NCI-H2029 (cell line): ENCODE measurements at regions not wholly inside any gene's neighbourhood (a gene's known extent, or its start where the extent isn't known, plus 50 kb on each side); places are given as distances from the start of the nearest gene placed in this dataset.
"Not testable (repeated sequence)": the region's sequence is repeated elsewhere in the genome, so short reads cannot be mapped to it uniquely, and the experiment has no call there.

ENCODE experiments used
- DNase-seq: peaks from one replicate; lab custom pipeline; 2025; lab: John Stamatoyannopoulos, UW

DNA sequence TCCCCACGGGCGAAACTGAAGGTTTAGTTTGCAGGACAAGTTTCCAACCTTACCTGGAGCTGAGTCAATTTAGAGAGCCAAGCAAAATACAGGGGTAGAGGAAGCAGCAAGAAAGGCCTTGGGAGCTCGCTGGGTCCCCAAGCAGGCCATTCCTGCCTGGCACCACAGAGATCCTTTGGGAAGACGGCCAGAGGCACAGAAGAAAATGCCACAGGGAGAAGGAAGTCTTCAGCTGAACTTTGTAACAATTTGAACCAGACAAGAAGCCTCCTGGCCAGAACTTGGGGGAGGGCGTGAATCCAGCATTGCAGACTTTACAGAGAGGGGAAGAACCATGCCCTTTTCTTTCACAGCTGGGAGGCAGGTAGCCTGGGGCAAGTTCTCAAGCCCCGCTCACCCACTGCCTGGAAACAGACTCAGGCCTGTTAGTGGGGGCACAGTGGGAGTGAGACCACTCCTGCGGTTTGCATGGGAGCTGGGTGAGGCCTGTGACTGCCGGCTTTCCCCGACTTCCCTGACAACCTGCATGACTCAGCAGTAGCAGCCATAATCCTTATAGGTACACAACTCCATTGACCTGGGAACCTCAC is 259.4 kb downstream of the SETD4 start:
- DNase-seq, result not testable (repeated sequence)

DNA sequence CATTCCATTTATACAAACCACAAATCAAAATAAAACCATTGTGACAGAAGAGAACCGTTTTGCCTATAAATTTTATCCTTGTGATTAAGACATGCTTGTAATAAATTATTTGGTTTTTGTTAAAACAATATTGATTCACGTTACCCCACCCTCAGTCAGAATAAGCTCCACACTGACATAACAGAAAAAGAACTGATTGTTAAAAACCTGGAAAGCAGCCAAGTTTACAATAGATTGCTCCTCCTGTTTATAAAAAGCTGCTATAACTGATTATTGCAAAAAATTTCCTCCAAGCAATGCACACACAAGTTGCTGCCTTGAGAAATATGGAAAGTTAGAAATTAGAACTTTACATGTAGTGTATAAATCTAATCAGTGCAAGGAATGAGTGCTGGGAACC is 263.5 kb downstream of the SETD4 start:
- DNase-seq, result no peak

DNA sequence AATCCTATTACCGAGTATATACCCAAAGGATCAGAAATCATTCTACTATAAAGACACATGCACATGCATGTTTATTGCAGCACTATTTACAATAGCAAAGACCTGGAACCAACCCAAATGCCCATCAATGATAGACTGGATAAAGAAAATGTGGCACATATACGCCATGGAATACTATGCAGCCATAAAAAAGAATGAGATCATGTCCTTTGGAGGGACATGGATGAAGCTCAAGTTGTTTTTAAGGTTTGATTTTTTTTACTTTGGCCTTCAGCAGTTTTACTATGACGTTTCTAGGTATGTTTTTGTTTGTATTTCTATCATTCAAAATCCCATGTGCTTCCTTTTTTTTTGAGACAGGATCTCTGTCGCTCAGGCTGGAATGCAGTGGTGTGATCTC is 265.8 kb downstream of the SETD4 start:
- DNase-seq, result not testable (repeated sequence)

DNA sequence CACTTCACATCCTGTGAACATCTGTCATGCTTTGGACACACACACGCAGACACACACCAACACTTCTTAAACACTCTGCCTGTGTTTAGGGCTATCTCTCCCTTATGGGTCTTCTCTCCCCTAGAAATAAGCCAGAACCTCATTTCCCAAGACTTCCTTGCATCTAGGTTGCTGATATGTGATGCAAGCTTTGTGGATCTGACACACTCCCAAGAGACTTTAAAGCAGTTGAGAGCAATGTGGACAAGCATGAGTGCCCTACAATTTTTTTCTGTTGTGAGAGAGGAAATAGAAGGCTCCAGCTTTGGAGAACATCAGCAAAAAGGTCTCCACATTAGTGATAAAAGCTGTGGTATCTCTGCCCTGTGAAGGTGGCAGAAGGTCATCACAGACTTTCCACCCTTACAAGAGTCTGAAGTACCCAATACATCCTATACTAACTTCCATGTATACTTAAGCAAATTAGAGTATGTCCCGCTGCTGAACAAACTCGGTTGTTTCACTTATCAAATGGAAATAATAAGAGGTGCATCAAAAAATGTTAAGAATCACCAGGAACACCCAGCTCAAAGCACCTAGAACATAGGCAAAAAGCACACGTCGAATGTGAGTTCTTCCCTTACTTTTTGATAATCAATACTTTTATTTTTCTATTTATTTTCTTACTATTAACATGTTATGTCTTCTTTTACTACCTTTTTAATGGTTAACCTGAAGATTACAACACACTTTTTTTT is 267.6 kb downstream of the SETD4 start:
- DNase-seq, result no peak

DNA sequence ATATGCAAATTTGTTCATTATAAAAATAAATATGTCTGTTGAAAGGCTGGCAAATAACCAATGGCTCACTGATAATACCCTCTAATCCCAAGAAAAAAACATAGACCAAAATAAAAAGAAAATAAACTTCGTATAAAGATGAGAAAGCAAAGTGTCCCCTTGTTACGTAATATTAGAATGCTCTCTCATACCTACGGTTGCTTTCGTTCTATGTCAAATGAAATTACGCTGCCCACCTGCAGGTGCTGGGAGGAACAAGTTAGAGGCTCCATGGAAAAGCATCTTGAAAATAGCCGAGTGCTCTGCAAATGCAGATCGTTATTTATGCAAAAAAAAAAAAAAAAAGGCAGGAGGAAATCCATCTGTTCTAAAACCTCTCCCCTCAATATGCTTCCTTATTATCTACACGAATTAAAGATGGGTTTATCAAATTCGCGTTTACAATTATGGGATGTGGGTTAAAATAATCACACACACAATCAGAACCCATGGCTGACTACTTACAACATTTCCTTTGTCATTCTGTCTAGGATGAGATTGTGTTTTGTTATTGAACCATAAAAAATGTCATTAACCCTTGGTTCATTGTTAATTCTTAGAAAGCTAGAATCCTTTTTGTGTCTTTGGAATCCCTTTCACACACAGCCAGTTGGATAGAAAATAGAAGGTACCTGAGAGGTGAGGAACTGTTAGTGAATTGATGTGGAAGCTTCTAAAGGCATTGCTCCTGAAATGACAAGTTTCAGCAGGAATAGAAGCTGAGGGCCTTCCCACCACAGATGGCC is 268.6 kb downstream of the SETD4 start:
- no peak for DNase-seq

DNA sequence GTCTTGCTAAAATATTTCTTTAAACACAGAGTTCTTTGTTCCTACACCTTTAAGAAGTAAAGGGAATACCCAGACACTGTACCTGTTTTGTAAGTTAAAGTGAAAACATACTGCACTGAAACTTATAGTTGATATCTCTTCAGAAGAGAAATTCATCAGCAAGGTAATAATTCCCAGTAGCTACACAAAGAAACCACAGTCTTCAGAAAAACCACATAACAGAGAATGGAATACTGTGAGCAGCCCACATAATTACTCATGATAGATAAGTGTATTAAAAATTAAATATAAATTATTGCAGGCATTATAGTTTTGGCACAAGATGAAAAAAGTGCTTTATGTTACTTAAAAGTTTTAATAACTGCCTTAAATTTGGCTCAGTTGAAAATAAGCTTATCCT is 276.6 kb downstream of the SETD4 start:
- DNase-seq, result no peak

DNA sequence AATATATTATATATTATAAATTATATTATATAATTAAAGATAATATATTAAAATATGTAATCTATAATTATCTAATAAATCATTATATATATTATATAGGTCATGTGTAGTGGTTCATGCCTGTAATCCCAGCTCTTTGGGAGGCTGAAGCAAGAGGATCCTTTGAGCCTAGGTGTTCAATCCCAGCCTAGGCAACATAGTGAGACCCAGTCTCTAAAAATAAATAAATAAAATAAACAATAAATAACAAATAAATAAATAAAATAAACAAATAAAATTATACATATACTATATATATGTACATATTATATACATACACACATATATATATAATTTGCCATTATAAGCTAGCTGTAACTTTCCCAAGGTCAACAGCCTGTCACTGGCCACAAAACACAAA is 277.7 kb downstream of the SETD4 start:
- no peak for DNase-seq

DNA sequence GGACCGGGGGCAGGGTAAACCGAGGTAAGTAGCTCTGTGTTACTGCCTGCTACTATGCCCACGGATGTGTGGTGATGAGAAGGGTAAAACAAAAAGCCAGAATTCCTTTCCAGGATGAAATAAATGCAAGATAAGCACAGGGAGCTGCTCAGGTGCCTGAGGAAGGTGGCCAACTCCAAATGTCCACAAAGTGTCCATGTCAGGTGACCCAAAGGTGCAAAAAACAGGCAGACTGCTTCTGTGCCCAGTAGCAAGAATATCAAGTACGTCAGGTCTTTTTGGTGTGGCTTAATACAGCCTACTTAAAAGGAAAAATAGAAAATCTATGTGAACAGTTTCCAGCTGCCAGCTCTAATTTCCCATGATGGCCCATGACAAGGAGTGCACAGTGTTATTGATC is 279.3 kb downstream of the SETD4 start:
- DNase-seq, result no peak

DNA sequence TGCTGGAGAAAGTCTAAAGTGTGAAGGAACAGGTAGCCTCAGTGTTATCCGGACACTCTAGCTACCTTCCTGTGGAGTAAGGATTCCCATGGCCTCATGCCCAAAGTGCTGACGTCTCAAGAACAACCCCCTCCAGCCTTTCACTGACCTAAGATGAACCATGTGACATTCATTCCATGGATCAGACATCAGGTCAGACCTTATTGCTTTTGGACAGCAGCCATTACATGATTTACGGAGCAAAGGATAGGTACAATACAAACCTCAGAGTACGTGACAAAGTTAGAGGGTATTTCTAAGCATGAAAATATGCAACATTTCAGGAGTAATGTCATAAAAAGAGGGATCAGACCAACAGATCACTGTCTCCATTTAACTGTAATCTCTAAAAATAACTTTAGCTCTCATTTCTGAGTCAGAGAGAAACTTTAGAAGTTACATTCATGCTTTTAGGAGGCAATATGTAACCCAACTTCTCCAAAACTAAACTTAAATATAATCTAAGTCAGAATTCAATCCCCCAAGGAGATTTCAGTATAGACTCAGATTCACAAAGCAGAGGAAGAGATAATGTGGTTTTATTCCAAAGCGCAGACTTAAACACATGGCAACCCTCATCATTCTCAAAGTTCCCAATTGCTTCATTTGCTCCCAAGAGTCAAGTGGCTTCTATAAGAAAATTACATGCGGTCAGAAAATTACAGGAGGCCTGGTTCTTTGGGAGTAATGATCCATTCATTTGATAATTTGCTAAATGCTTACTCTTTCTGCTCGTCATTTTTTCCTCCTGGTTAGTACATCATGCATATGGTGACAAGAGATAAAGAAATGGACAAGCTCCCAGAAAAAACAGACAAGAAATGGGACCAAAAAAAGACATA is 280.4 kb downstream of the SETD4 start:
- no peak for DNase-seq

DNA sequence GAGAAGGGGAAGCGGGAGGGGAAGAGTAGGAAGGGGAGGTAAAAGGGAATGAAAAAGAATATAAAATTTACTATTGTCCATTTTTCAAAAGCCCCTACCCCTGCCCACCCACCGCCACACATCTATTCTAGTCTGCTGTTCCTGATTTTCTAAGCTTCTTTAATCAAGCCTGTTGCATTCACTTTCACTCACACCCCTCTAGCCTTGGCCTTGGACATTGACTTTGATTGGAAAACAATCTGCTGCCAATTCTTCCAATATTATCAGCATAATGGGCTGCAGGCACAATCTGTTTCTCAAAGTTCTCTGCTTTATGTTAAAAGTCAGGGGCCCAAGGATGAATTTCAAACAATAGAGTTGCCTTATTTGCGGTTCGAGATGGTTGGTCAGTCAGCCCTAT is 281.2 kb downstream of the SETD4 start:
- DNase-seq, result no peak

DNA sequence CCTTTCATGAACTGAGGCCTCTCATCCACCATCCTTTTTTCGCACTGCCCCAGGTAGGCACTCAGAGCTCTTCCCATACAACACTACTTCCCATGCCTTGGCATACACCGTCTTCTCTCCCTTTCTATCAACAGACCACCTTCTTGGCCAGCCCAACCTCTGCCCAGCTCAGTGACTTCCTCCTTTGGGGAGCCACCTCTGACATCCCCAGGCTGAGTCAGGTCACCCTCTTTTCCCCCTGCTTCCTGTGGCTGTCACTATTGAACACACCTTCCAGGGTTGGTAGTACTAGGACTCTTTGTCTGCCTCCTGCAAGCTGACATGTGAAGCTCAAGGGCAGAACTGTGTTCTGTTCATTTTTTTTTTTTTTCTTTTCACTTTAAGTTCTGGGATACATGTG is 283.2 kb downstream of the SETD4 start:
- no peak for DNase-seq

DNA sequence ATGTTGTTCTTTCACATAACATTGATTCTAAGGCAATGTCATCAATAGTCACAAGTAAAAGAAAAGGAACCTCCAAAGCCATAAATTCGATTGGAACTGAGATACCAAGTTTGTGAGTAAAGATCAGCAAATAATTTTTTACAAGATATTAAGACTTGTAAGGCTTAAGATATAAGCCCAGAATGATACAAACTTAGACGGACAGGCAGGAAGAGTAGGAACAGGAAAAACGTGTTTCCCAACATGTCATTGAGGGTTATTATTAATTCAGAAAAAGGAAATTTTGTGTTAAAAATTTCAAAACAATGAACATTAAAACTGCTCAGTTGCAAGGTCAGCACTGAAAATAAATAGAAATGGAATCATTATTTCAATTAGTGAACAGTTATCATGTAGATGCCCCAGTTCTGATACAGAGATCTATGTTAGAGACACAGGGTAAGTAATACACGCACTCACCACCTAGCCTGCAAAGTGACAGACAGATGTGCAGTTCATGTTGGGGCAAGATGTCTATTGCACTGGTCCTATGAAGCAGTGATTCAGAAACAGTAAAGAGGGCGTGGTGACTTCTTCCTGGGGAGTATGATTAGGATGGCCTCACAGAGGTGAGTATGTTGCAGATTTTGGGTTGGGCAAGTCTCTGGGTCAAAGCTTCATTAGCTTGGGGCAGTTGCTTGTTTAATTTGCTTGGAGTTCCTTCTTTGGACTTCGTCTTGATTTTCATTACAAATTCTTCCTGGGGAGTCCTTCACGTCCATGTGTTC is 284.4 kb downstream of the SETD4 start:
- DNase-seq, result no peak

DNA sequence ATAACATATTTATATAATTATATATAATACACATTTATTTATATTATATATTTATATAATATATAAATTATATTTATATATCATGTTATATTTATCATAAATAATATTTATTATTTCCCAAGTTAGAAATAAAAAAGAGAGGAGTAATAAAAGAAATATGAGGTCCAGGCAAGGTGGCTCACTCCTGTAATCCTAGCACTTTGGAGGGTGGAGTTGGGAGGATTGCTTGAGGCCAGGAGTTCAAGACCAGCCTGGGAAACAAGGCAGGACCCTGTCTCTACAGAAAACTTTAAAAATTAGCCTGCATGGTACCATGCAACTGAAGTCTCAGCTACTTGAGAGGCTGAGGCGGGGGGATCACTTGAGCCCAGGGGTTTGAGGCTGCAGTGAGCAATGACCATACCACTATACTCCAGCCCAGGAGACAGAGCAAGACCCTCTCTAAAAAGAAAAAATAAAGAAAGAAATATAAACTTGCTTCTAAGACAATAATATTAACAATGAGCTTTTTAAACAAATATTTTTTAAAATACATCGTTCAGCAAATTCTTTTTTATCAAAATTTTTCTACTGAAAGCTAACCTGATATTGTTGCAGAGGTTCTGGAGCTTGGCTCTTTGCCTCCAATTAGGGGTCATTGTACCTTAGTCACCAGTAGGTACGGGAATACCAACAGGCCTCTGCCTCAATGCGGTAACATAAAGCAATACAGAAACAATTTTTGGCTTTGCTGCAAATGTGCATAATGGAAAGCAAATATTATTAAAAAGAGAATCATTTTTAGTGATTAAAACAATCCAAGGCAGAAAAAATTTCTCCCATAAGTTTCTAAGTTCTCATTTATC is 290.0 kb downstream of the SETD4 start:
- DNase-seq, result no peak

DNA sequence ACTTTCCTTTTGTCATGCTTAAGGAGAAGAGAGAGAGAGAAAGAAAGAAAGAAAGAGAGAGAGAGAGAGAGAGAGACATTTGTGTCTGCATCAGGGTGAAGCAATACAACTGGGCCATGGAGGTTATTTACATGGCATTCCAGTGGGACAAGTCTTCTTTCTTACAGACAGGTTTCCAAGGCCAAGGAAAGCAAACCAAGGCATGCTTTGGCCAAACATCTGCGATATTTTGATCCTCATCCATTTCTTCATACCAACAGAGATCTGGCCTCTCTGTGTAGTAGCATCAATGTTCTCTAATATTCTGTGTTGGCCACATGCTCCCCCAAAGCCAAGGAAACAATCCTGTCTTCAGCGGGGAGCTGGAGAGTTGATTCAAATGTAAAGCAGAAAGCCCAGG is 292.1 kb downstream of the SETD4 start:
- DNase-seq, result no peak

DNA sequence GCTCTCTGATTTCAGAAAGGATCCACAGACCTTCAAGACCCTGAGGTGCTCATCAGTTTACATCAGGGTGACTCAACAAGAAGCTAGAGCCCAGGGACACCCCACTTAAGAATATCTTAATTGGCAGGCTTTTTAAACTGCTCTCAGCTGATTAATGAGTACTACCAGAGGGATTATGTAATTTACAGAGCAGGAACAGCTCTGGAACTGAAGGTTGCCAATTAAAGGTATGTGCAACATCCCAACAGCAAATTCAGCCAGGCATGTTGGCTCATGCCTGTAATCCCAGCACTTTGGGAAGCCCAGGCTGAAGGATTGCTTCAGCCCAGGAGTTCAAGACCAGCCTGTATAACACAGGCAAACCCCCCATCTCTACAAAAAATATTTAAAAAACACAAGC is 295.7 kb downstream of the SETD4 start:
- DNase-seq, result no peak

DNA sequence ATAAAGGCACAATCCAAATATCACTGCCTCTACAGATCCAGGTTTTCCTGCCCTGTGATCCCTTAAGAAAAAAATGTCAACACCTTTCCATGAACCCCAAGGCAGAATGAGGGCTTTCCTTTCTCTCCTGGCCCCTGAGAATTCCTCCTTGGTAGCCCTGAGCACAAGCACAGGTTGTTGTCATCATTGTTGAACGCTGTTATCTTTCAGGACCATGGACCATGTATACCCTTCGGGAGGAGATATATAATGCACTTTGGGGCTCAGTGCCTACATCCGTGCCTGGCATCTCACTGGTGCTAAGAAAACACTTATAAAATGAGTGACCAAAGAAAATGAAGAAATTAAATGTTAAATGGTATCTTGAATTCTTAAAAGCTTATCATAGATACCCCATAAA is 296.2 kb downstream of the SETD4 start:
- DNase-seq, result no peak

DNA sequence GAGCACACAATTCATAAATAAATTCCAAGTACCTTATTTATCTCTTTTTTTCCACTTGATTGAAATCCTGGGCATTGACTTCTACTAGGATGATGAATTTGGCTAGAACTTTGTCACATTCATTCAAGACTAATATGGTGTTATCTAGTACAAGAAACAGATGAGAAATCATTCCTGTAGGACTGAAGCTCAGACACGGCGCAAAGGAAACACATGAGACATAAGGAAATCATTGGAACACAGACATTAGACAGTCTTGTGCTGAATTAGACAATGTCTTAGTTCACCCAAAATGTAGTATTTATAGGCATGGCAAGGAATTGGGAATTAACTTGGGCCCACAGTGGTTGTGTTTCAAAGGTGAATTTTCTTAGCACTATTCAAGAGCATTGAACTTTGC is 305.7 kb downstream of the SETD4 start:
- DNase-seq, result no peak

DNA sequence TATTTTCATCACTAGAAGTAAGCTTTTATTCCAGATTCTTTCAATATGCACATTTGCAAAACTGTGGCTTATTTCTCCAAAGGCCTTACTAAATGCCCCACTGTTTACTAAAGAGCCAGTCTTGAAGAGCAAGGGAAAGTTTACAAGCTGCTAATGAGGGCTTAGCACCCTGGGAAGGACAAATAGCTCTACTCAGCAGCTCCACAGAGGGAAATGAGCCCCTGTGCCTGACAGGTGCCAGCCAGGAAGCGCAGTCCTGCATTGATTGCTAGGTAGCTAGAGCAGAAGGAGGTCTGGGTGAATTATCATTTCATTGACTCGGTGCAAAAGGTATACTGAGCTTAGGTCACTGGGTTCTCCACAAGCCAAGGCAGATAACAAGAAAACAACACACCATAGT is 307.0 kb downstream of the SETD4 start:
- DNase-seq, result no peak

DNA sequence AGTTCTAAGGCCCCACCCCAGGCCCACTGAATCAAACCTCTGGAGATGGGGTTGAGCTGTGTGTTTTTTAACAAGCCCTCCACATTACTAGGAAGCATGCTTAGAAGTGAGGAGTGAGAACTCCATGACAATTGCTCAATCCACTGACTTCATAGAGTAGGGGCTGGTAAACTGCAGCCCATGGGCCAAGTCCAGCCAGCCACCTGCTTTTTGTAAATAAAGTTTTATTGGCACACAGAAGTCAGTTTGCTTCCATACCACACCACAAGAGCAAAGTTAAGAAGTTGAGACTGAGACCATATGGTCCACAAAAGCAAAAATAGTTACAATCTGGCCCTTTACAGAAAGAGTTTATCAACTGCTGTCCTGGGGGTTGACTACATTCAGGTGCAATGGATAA is 309.2 kb downstream of the SETD4 start:
- no peak for DNase-seq

DNA sequence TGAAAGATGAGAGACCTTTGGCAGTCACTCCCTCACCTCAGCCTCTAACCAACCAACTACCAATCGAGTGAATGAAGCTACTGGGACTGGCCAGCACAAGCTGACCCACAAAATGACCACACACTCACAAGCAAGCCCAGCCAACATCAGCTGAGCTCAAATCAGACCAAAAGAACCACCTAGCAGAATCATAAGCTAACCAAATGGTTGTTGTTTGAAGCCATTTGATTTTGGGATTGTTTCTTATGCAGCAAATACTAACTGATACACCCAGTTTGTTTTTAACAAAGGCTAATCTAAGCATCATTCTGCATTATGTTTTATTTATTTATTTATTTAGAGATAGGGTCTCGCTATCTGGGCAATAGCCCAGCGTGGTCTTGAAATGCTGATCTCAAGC is 310.4 kb downstream of the SETD4 start:
- no peak for DNase-seq
